ENCODE measurements at regions not wholly inside any gene's neighbourhood (a gene's known extent, or its start where the extent isn't known, plus 50 kb on each side); places are given as distances from the start of the nearest gene placed in this dataset.

GRCh38 chr2:196551014-196551413, 88.5 kb upstream of the CCDC150 start:
- H3K27ac ChIP-seq, result no peak overlapping the region
- intact Hi-C loops (cut with DNase I), result no loop called here
- H3K27me3 ChIP-seq (replicated peaks; ENCODE audit: insufficient read depth), result no peaks in the 10 kb centered on the region
- TF ChIP-seq POLR2AphosphoS5 (IDR thresholded peaks at IDR 0.05) (no peak), POLR2A (IDR thresholded peaks at IDR 0.05) (no peak), CTCF (IDR thresholded peaks at IDR 0.05) (no peak)
- no peaks in the 10 kb centered on the region for H3K9me3 ChIP-seq
- H3K36me3 ChIP-seq, result no peaks in the 10 kb centered on the region
- no peak overlapping the region for H3K4me3 ChIP-seq
- no peak for DNase-seq (ENCODE audit: low spot score)
- H3K4me1 ChIP-seq (replicated peaks), result no peaks in the 10 kb centered on the region

GRCh38 chr2:196555161-196555560, 84.4 kb upstream of the CCDC150 start:
- TF ChIP-seq POLR2AphosphoS5 (IDR thresholded peaks at IDR 0.05) (no peak), POLR2A (IDR thresholded peaks at IDR 0.05) (no peak), CTCF (IDR thresholded peaks at IDR 0.05) (no peak)
- WGBS, result 95% methylated on average over 3 of the region's 3 CpGs
- H3K27me3 ChIP-seq (replicated peaks; ENCODE audit: insufficient read depth), result no peaks in the 10 kb centered on the region
- no peaks in the 10 kb centered on the region for H3K9me3 ChIP-seq
- H3K4me1 ChIP-seq (replicated peaks), result no peaks in the 10 kb centered on the region
- intact Hi-C loops (cut with DNase I), result no loop called here
- H3K36me3 ChIP-seq, result no peaks in the 10 kb centered on the region
- no peak overlapping the region for H3K27ac ChIP-seq
- DNase-seq (ENCODE audit: low spot score), result no peak
- H3K4me3 ChIP-seq, result no peak overlapping the region

GRCh38 chr2:196555726-196556125, 83.8 kb upstream of the CCDC150 start:
- no peak overlapping the region for H3K27ac ChIP-seq
- H3K36me3 ChIP-seq, result no peaks in the 10 kb centered on the region
- no peaks in the 10 kb centered on the region for H3K9me3 ChIP-seq
- WGBS, result 48% methylated on average over 1 of the region's 1 CpG
- H3K27me3 ChIP-seq (replicated peaks; ENCODE audit: insufficient read depth), result no peaks in the 10 kb centered on the region
- TF ChIP-seq POLR2AphosphoS5 (IDR thresholded peaks at IDR 0.05) (no peak), POLR2A (IDR thresholded peaks at IDR 0.05) (no peak), CTCF (IDR thresholded peaks at IDR 0.05) (no peak)
- DNase-seq (ENCODE audit: low spot score), result no peak
- H3K4me1 ChIP-seq (replicated peaks), result no peaks in the 10 kb centered on the region
- H3K4me3 ChIP-seq, result no peak overlapping the region
- intact Hi-C loops (cut with DNase I), result no loop called here

- Histone ChIP-seq H3K4me3 (no peak overlapping the region), H3K27ac (no peak overlapping the region), H3K9me3 (no peaks in the 10 kb centered on the region), H3K27me3 (replicated peaks; ENCODE audit: insufficient read depth) (no peaks in the 10 kb centered on the region), H3K36me3 (no peaks in the 10 kb centered on the region), H3K4me1 (replicated peaks) (no peaks in the 10 kb centered on the region)
- DNase-seq (ENCODE audit: low spot score), result no peak
- WGBS, result 73% methylated on average over 3 of the region's 3 CpGs
- intact Hi-C loops (cut with DNase I), result no loop called here
- TF ChIP-seq POLR2AphosphoS5 (IDR thresholded peaks at IDR 0.05) (no peak), CTCF (IDR thresholded peaks at IDR 0.05) (no peak), POLR2A (IDR thresholded peaks at IDR 0.05) (no peak)
These were observed 81.0 kb upstream of the CCDC150 start for GRCh38 chr2:196558497-196558896.

- TF ChIP-seq CTCF (IDR thresholded peaks at IDR 0.05) (no peak), POLR2AphosphoS5 (IDR thresholded peaks at IDR 0.05) (no peak), POLR2A (IDR thresholded peaks at IDR 0.05) (no peak)
- no peak for DNase-seq (ENCODE audit: low spot score)
- Histone ChIP-seq H3K27ac (no peak overlapping the region), H3K36me3 (no peaks in the 10 kb centered on the region), H3K4me3 (no peak overlapping the region), H3K27me3 (replicated peaks; ENCODE audit: insufficient read depth) (no peaks in the 10 kb centered on the region), H3K9me3 (no peaks in the 10 kb centered on the region), H3K4me1 (replicated peaks) (no peaks in the 10 kb centered on the region)
- intact Hi-C loops (cut with DNase I), result no loop called here
These were observed 75.6 kb upstream of the CCDC150 start for GRCh38 chr2:196563876-196564275.
